SU-DHL-6 (cell line): ENCODE measurements at regions not wholly inside any gene's neighbourhood (a gene's known extent, or its start where the extent isn't known, plus 50 kb on each side); places are given as distances from the start of the nearest gene placed in this dataset.

Experiments
- H2AFZ ChIP-seq: fragments of 200-600 bp; sonication (generic); 2 replicates; pipeline ENCODE4 v1.6.1; 2014; ENCODE audit warnings: low read depth, mild to moderate bottlenecking, moderate library complexity, mixed read lengths, antibody characterized with exemption, low read length; ENCODE audit not compliant: severe bottlenecking
- H3F3A ChIP-seq: fragments of 200-600 bp; shearing (Covaris generic); 2 replicates; pipeline ENCODE4 v1.6.0; 2016; ENCODE audit warnings: antibody characterized with exemption, mild to moderate bottlenecking; ENCODE audit not compliant: insufficient read depth
- H3K27ac ChIP-seq: fragments of 200-600 bp; sonication (generic); 2 replicates; pipeline ENCODE4 v1.5.1; 2016; ENCODE audit warnings: low read depth, mild to moderate bottlenecking, low read length, moderate library complexity, mixed read lengths
- H3K27me3 ChIP-seq: fragments of 200-600 bp; sonication (generic), shearing (Covaris generic); 2 replicates; pipeline ENCODE4 v1.6.0; 2014; ENCODE audit warnings: mild to moderate bottlenecking, low read length
- H3K36me3 ChIP-seq: fragments of 200-600 bp; sonication (generic); 2 replicates; pipeline ENCODE4 v1.6.1; 2014; ENCODE audit warnings: mild to moderate bottlenecking, low read length, mixed read lengths
- H3K4me2 ChIP-seq: fragments of 300-600, 200-600 bp; shearing (Covaris generic), sonication (generic); 2 replicates; pipeline ENCODE4 v1.6.0; 2014; ENCODE audit warnings: low read length, low read depth, mild to moderate bottlenecking; ENCODE audit not compliant: poor library complexity, severe bottlenecking
- H3K4me3 ChIP-seq: fragments of 200-600 bp; sonication (generic); 2 replicates; pipeline ENCODE4 v1.5.1; 2014; ENCODE audit warnings: antibody characterized with exemption, low read length, mild to moderate bottlenecking, mixed read lengths; ENCODE audit not compliant: insufficient read depth, poor library complexity, severe bottlenecking
- H3K79me2 ChIP-seq: fragments of 200-600 bp; sonication (generic); 2 replicates; pipeline ENCODE4 v1.6.1; 2014; ENCODE audit warnings: mild to moderate bottlenecking, low read length, moderate library complexity; ENCODE audit not compliant: insufficient read depth
- H3K9ac ChIP-seq: fragments of 200-600 bp; sonication (generic); 2 replicates; pipeline ENCODE4 v1.7.0; 2014; ENCODE audit warnings: mild to moderate bottlenecking, low read length
- H3K9me2 ChIP-seq: fragments of 200-600 bp; sonication (generic); replicated peaks from 2 replicates; pipeline ENCODE4 v1.6.1; 2014; ENCODE audit warnings: low read length; ENCODE audit not compliant: insufficient read depth
- H3K9me3 ChIP-seq: fragments of 200-600 bp; sonication (generic); 2 replicates; pipeline ENCODE4 v1.6.1; 2014; ENCODE audit warnings: low read length, mixed read lengths; ENCODE audit not compliant: insufficient read depth
- H4K20me1 ChIP-seq: fragments of 200-600 bp; sonication (generic); 2 replicates; pipeline ENCODE4 v1.6.1; 2014; ENCODE audit warnings: low read depth, mild to moderate bottlenecking, antibody characterized with exemption, low read length, moderate library complexity, mixed read lengths
- EZH2phosphoT487 ChIP-seq: fragments of 200-600 bp; sonication (generic), shearing (Covaris generic); conservative IDR thresholded peaks from 2 replicates; pipeline ENCODE4 v1.6.1; 2018; ENCODE audit warnings: mild to moderate bottlenecking, antibody characterized with exemption, low read length, moderate library complexity, mixed read lengths
- TF ChIP-seq, protein P1 (sequence below): fragments of 200-600 bp; sonication (generic); IDR thresholded peaks from one replicate; pipeline ENCODE4 v1.5.1; 2017; ENCODE audit warnings: antibody characterized with exemption, mild to moderate bottlenecking, low read length, moderate library complexity; ENCODE audit not compliant: insufficient read depth, poor library complexity, severe bottlenecking

GRCh38 chr1:87898431-87898830, 569.8 kb downstream of the LMO4 start:
- Histone ChIP-seq H3K4me3 (no peak overlapping the region), H3K4me2 (no peak overlapping the region), H2AFZ (no peak overlapping the region), H3K9ac (no peak overlapping the region), H3K27ac (no peak overlapping the region), H3K27me3 (no peaks in the 10 kb centered on the region), H3K9me3 (no peaks in the 10 kb centered on the region), H3F3A (0 out of 2 replicates have a peak, but pooled peaks cover 10% of the 10 kb centered on the region), H3K9me2 (no peaks in the 10 kb centered on the region), H3K79me2 (no peaks in the 10 kb centered on the region), H4K20me1 (no peaks in the 10 kb centered on the region), H3K36me3 (no peaks in the 10 kb centered on the region)
- TF ChIP-seq, protein P1, sequence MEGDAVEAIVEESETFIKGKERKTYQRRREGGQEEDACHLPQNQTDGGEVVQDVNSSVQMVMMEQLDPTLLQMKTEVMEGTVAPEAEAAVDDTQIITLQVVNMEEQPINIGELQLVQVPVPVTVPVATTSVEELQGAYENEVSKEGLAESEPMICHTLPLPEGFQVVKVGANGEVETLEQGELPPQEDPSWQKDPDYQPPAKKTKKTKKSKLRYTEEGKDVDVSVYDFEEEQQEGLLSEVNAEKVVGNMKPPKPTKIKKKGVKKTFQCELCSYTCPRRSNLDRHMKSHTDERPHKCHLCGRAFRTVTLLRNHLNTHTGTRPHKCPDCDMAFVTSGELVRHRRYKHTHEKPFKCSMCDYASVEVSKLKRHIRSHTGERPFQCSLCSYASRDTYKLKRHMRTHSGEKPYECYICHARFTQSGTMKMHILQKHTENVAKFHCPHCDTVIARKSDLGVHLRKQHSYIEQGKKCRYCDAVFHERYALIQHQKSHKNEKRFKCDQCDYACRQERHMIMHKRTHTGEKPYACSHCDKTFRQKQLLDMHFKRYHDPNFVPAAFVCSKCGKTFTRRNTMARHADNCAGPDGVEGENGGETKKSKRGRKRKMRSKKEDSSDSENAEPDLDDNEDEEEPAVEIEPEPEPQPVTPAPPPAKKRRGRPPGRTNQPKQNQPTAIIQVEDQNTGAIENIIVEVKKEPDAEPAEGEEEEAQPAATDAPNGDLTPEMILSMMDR = no peak
- no peak for TF ChIP-seq EZH2phosphoT487

- Histone ChIP-seq H3K27ac (no peak overlapping the region), H3F3A (0 out of 2 replicates have a peak, but pooled peaks cover 6% of the 10 kb centered on the region), H3K9ac (no peak overlapping the region), H2AFZ (no peak overlapping the region), H3K79me2 (no peaks in the 10 kb centered on the region), H3K36me3 (no peaks in the 10 kb centered on the region), H3K4me3 (no peak overlapping the region), H3K27me3 (no peaks in the 10 kb centered on the region), H3K9me3 (no peaks in the 10 kb centered on the region), H4K20me1 (no peaks in the 10 kb centered on the region), H3K4me2 (no peak overlapping the region), H3K9me2 (no peaks in the 10 kb centered on the region)
- TF ChIP-seq EZH2phosphoT487 = no peak
- TF ChIP-seq, protein P1 = no peak
Observed at GRCh38 chr1:87899017-87899416, 570.3 kb downstream of the LMO4 start.

GRCh38 chr1:87899746-87900145, 571.1 kb downstream of the LMO4 start:
- H3K9ac ChIP-seq = no peak overlapping the region
- TF ChIP-seq, protein P1 = no peak
- TF ChIP-seq EZH2phosphoT487 = no peak
- H3K27ac ChIP-seq = no peak overlapping the region

More at GRCh38 chr1:87899746-87900145, 571.1 kb downstream of the LMO4 start:
- Histone ChIP-seq H3K4me2 (no peak overlapping the region), H3K9me2 (no peaks in the 10 kb centered on the region), H3K79me2 (no peaks in the 10 kb centered on the region), H3K27me3 (no peaks in the 10 kb centered on the region), H2AFZ (no peak overlapping the region), H4K20me1 (no peaks in the 10 kb centered on the region), H3K9me3 (no peaks in the 10 kb centered on the region), H3F3A (no peaks in the 10 kb centered on the region), H3K36me3 (no peaks in the 10 kb centered on the region), H3K4me3 (no peak overlapping the region)
